ENCODE measurements at regions not wholly inside any gene's neighbourhood (a gene's known extent, or its start where the extent isn't known, plus 50 kb on each side); places are given as distances from the start of the nearest gene placed in this dataset.

- no peak for TF ChIP-seq CTCF (IDR thresholded peaks at IDR 0.05)
- no peak for TF ChIP-seq POLR2A (IDR thresholded peaks at IDR 0.05; ENCODE audit: low read depth)
- no peak for TF ChIP-seq EP300 (IDR thresholded peaks at IDR 0.05)
- no peak for TF ChIP-seq POLR2AphosphoS5 (IDR thresholded peaks at IDR 0.05)
- H3K27ac ChIP-seq (replicated peaks in 1 of 4): no peak overlapping the region
- DNase-seq (ENCODE audit: extremely low spot score): peak; percentile 8
Measured at GRCh38 chr17:5846001-5846400, 224.2 kb upstream of the WSCD1 start.

GRCh38 chr17:5854871-5855554 lies 215.2 kb upstream of the WSCD1 start:
- no peaks in the 10 kb centered on the region for H3K4me1 ChIP-seq
- intact Hi-C loops (cut with DNase I): no loop called here
- no peak overlapping the region for H3K27ac ChIP-seq (replicated peaks in 1 of 4)
- 43% methylated on average over 7 of the region's 7 CpGs for WGBS
- no peak overlapping the region for H3K4me3 ChIP-seq
- TF ChIP-seq POLR2A (IDR thresholded peaks at IDR 0.05; ENCODE audit: low read depth): no peak
- no peak for TF ChIP-seq EP300 (IDR thresholded peaks at IDR 0.05)
- no peak for TF ChIP-seq CTCF (IDR thresholded peaks at IDR 0.05)
- TF ChIP-seq POLR2AphosphoS5 (IDR thresholded peaks at IDR 0.05): no peak
- peaks cover 0 to 3% (median 0%) of the 10 kb centered on the region in 4 donors for H3K27me3 ChIP-seq
- H3K9me3 ChIP-seq: peaks cover 0 to 4% (median 0%) of the 10 kb centered on the region in 4 donors
- peak; percentile 84 for DNase-seq (ENCODE audit: extremely low spot score)
- H3K36me3 ChIP-seq: no peaks in the 10 kb centered on the region

More at GRCh38 chr17:5846001-5846400, 224.2 kb upstream of the WSCD1 start:
- intact Hi-C loops (cut with DNase I): no loop called here
- Histone ChIP-seq H3K36me3 (no peaks in the 10 kb centered on the region), H3K4me3 (no peak overlapping the region), H3K27me3 (no peaks in the 10 kb centered on the region), H3K9me3 (no peaks in the 10 kb centered on the region), H3K4me1 (no peaks in the 10 kb centered on the region)
- 94% methylated on average over 5 of the region's 5 CpGs for WGBS

GRCh38 chr17:5861246-5861645 lies 208.9 kb upstream of the WSCD1 start:
- no peaks in the 10 kb centered on the region for H3K4me1 ChIP-seq
- no peak overlapping the region for H3K27ac ChIP-seq (replicated peaks in 1 of 4)
- TF ChIP-seq POLR2A (IDR thresholded peaks at IDR 0.05; ENCODE audit: low read depth) (no peak), POLR2AphosphoS5 (IDR thresholded peaks at IDR 0.05) (no peak), CTCF (IDR thresholded peaks at IDR 0.05) (no peak), EP300 (IDR thresholded peaks at IDR 0.05) (no peak)
- WGBS: 70% methylated on average over 4 of the region's 4 CpGs
- H3K27me3 ChIP-seq: no peaks in the 10 kb centered on the region
- no peaks in the 10 kb centered on the region for H3K36me3 ChIP-seq
- intact Hi-C loops (cut with DNase I): no loop called here
- H3K4me3 ChIP-seq: no peak overlapping the region
- no peaks in the 10 kb centered on the region for H3K9me3 ChIP-seq
- DNase-seq (ENCODE audit: extremely low spot score): no peak

GRCh38 chr17:5861854-5862253 lies 208.3 kb upstream of the WSCD1 start:
- Histone ChIP-seq H3K4me1 (no peaks in the 10 kb centered on the region), H3K9me3 (no peaks in the 10 kb centered on the region), H3K27ac (replicated peaks in 1 of 4) (no peak overlapping the region), H3K36me3 (no peaks in the 10 kb centered on the region), H3K4me3 (no peak overlapping the region), H3K27me3 (no peaks in the 10 kb centered on the region)
- intact Hi-C loops (cut with DNase I): no loop called here
- WGBS: 86% methylated on average over 4 of the region's 4 CpGs
- TF ChIP-seq EP300 (IDR thresholded peaks at IDR 0.05) (no peak), POLR2A (IDR thresholded peaks at IDR 0.05; ENCODE audit: low read depth) (no peak)
- no peak for DNase-seq (ENCODE audit: extremely low spot score)

GRCh38 chr17:5862395-5862794 lies 207.8 kb upstream of the WSCD1 start:
- Histone ChIP-seq H3K4me3 (no peak overlapping the region), H3K9me3 (no peaks in the 10 kb centered on the region), H3K36me3 (no peaks in the 10 kb centered on the region), H3K27me3 (no peaks in the 10 kb centered on the region), H3K4me1 (no peaks in the 10 kb centered on the region), H3K27ac (replicated peaks in 1 of 4) (no peak overlapping the region)
- intact Hi-C loops (cut with DNase I): no loop called here
- no peak for TF ChIP-seq POLR2A (IDR thresholded peaks at IDR 0.05; ENCODE audit: low read depth)
- DNase-seq (ENCODE audit: extremely low spot score): no peak

Data from esophagus muscularis mucosa (tissue), 4 donors.